B cell (primary cell): ENCODE measurements at regions not wholly inside any gene's neighbourhood (a gene's known extent, or its start where the extent isn't known, plus 50 kb on each side); places are given as distances from the start of the nearest gene placed in this dataset.

ENCODE experiments used
- EZH2 ChIP-seq: IDR thresholded peaks from 2 replicates; pipeline ENCODE4 v1.6.1; 2012; ENCODE audit warnings: borderline replicate concordance, low read depth, mild to moderate bottlenecking, moderate library complexity, low read length; ENCODE audit not compliant: insufficient read depth, poor library complexity, severe bottlenecking
- TF ChIP-seq, protein P1 (sequence below): fragments of 200-600 bp; IDR thresholded peaks from one replicate; pipeline ENCODE4 v1.8.0; 2022; ENCODE audit warnings: antibody characterized with exemption, mild to moderate bottlenecking

DNA sequence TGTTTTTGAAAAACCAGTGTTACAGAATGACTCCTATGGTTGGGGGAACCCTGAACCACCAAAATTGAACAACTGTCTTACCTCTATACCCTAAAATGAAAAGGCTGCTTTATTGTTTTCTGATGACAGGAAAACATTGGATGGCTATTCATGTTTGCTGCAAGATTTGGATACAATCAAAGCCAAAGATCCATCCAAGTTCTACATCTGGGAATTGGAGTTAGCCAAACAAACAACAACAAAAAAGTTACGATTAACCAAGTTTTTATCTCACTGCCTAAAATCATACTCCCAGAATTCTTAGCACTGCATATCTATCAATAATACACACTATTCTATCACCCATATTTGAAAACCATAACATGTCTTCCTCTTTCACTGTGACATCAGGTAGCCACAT is 349.7 kb upstream of the SLC7A11 start:
- TF ChIP-seq, protein P1, sequence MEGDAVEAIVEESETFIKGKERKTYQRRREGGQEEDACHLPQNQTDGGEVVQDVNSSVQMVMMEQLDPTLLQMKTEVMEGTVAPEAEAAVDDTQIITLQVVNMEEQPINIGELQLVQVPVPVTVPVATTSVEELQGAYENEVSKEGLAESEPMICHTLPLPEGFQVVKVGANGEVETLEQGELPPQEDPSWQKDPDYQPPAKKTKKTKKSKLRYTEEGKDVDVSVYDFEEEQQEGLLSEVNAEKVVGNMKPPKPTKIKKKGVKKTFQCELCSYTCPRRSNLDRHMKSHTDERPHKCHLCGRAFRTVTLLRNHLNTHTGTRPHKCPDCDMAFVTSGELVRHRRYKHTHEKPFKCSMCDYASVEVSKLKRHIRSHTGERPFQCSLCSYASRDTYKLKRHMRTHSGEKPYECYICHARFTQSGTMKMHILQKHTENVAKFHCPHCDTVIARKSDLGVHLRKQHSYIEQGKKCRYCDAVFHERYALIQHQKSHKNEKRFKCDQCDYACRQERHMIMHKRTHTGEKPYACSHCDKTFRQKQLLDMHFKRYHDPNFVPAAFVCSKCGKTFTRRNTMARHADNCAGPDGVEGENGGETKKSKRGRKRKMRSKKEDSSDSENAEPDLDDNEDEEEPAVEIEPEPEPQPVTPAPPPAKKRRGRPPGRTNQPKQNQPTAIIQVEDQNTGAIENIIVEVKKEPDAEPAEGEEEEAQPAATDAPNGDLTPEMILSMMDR: no peak
- no peak for TF ChIP-seq EZH2
